ENCODE measurements at regions not wholly inside any gene's neighbourhood (a gene's known extent, or its start where the extent isn't known, plus 50 kb on each side); places are given as distances from the start of the nearest gene placed in this dataset.

GRCh38 chr2:228782281-228782680 lies 488.8 kb downstream of the PID1 start:
- TF ChIP-seq CTCF (IDR thresholded peaks at IDR 0.05) (no peak), POLR2A (IDR thresholded peaks at IDR 0.05) (no peak), EP300 (IDR thresholded peaks at IDR 0.05) (no peak)

All from sigmoid colon (tissue), 4 donors.